Amniotic epithelial cell (primary cell): ENCODE measurements at regions not wholly inside any gene's neighbourhood (a gene's known extent, or its start where the extent isn't known, plus 50 kb on each side); places are given as distances from the start of the nearest gene placed in this dataset.
"Not testable (repeated sequence)": the region's sequence is repeated elsewhere in the genome, so short reads cannot be mapped to it uniquely, and the experiment has no call there.

ENCODE experiments used
- DNase-seq: peaks from one replicate; pipeline ENCODE4 v3.0.0-alpha.2; 2010; ENCODE audit warnings: low read depth

DNA sequence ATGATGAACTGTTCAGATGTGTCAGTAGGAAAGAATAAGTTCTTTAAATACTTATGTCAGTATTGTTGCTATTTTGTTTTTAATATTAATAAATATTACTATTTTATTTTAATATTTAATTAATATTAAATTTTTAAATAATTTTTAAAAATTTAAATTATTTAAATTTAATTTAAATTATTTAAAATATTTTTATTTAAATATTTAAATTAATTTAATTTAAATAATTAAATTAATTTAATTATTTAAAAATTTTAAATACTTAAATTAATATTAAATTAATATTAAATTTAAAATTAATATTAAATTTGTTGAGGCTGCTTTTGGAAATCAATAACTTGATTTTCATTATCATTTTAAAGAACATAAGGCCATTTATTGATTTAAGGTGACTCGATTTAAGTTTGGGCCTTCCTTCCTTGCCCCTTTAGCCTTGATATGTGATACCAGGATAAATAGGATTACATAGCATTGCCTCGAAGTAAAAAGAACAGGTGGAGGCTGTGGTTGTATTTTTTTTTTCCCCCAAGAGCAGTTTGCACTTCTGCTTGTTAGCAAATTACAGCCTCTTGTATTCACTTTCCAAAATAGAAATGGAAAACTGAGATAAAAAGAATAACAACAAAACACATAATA lies 915.2 kb downstream of the TTLL7 start:
- DNase-seq: no peak

GRCh38 chr1:83077411-83077810 lies 921.5 kb downstream of the TTLL7 start:
- DNase-seq: no peak

GRCh38 chr1:83075107-83075506 lies 923.8 kb downstream of the TTLL7 start:
- DNase-seq: no peak

DNA sequence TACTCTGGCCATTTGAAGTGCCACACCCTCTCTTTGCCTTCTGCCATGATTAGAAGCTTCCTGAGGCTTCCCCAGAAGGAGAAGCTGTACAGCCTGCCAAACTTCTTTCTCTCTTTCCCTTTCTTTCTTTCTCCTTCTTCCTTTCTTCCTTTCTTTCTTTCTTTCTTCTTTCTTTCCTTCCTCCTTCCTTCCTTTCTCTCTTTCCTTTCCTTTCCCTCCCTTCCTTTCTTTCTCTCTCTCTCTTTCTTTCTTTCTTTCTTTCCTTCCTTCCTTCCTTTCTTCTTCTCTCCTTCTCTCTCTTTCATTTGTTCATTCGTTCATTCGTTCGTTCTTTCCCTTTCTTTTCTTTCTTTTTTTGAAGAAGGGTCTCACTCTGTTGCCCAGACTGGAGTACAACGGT lies 931.0 kb downstream of the TTLL7 start:
- no peak for DNase-seq

DNA sequence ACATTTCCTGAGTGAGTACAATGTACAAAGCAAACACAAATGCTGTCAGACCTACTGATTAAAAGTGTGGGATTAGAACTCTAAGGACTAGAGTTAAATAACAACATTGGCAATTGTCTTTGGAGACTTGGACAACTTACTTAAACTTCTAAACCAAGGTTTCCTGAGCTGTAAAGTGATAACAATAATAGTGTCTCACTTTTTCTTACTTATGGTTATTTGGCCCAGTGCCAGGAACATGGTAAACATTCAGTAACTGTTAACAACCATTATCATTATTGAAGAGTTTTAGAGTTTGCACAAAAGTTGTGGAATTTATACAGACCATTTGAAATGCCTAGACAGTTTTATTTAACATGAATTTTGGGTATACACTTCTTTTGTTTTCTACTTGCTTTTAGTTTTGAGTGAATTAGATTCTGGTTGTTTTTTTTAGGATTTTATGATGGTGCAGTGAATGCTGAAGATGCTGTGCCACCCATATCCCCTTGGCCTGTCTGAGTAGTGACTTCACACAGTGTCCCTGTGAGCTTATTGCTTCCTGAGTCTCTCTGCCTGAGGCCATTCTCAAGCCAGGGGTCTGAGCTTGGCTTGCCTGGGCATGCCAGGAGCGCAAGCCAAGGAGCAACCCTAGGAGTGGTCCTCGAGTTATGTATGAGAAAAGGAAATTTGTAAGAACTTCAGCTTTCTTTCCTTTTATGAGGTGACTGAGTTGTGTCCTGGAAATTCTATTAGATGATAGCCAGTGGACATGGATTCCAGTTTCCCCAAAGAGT lies 932.8 kb downstream of the TTLL7 start:
- DNase-seq: no peak

DNA sequence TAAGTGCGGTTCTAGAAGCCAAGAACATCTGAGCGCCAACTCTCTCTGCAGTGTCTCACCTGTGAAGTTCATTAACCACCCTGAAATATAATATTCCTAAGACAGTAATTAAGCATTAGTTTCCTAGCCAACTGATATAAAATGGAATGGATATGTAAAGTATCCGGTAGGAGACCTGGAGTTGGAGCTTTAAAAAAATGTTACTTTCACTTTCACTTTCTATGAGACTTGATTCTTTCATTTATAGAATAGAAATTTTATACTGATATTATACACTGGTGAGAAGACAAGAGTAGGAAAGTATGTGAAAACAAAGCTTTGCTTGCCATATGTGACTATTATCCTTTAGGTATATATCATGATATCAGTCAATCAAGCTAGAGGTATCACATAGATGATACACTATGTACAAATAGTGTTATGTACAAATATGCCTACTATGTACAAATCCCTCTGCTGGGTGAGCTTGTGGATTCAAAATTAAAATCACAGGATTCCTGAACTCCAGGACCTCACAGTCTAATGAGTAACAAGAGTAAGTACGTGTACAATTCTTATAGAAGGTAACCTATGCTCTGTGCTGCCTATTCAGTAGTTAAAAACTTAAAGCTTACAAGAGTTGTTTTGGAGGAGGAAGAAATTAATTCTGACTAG lies 934.2 kb downstream of the TTLL7 start:
- no peak for DNase-seq

DNA sequence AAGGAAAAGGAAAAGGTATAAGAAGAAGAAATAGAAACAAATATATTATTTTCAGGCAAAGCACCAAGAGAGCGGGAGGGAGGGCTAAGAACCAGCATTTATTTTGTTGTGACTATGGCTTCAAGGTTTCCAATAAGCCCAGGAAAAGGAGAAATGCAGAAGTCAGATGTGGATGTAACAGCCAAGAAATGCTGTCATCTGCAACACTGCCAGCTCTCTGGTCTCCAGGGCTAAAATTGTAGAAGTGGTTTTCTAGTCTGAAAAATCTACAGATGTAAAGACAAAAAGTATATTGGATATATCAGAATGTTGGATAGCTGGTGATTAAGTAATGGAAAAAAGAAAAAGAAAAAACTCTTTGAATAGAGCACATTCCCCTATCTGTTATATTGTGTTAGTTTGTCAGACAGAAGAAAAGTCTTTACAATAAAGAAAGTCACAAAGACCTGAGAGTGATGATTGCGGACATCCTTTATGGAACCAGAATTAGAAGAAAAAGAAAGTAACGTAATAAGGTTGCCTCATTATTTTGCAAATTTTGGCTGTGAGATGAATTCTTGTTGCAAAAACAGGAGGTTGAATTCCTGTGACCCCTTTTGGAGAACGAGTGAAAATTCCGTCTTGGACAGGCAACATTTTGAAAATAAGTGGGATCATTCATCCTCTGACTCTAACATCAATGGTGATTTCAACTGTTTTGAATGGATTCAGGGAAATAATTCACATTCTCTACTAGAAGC lies 938.1 kb downstream of the TTLL7 start:
- DNase-seq: no peak

DNA sequence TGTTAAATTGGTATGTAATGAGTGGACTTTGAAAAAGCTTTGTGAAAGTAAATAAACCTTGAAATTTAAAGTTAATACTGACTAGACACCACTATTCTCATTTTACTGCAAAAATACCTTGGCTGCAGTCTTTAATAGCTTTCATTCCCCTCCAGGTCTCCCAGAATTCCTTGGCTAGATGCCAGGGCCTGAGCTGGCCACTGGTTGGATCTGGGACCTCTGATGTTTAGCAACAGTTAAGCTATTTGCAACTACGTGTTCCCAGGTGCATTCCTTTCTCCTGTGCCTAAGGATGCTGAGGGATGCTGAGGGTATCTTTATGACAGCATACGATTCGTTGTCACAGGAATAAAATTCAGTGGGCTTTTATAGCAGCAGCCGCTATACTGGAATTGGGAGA lies 938.7 kb downstream of the TTLL7 start:
- no peak for DNase-seq

DNA sequence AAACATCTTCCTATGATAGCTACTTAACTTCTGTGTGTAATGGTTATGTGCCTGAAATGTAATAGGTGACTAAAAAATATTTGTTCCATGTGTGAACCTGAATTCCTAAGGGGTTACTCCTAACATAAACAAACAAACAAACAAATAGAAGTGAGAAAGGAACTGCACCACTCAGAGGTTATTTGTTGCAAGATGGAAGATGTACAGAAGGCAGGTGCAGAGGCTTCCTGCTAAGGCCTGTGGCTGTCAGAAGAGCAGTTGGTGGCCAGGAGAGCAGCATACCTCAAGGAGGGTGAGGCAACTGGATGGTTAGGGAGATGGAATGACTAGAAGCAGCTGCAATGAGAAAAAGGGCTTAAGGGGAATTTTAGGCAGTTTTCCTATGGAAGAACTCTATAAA lies 940.6 kb downstream of the TTLL7 start:
- no peak for DNase-seq

DNA sequence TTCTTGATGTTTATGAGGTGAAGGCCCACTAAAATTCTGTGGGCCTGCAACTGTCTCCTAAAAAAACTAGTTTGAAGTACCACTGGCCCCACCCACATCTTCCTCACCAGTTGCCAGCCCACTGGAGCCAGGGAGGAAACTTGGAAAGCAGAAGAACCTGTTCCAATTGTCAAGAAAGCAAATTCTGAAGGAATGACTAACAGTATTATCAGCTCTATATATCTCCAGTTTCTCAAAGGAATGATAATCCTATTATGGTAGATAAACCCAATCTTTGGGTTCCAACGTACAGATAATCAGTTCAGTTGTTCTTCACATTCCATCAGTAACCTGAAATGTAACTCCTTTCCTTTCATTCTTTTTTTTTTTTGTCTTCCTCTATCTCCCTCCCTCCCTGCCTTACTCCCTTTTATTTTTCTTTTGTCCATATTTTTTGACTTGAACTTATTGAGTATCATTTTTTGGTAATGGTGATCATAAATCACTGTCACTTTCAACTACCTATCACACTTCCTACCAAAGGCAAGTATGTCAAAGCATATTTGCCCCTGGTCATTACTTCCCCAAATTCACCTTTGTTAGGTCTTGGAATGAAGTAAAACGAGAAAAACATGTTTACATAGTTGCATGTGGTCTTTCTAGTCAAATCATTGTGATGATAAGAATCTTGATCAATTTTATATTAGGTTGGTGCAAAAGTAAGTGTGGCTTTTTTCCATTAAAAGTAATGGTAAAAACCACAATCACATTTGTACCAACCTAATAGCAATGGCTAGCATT lies 943.4 kb downstream of the TTLL7 start:
- no peak for DNase-seq

DNA sequence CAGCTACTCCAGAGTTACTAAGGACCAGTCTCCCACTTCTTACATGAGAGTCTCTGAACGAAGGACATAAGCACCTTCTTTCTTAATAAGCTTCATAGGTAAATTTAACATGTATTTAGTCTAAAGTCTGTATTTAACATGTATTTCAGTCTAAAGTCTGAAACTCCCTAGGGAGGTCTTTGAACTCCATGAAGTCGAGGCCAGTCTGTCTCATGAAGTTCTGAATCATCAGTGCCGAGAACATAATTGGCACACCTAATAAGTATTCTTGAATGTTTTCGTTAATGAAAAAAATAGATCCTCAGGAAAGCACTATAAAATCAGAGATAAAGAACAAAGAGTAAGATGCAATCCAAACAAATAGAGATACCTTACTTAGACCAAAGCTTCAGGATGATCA lies 945.5 kb downstream of the TTLL7 start:
- no peak for DNase-seq

- no peak for DNase-seq
Measured at GRCh38 chr1:83052865-83053264, 946.1 kb downstream of the TTLL7 start.

GRCh38 chr1:83051053-83051452 lies 947.9 kb downstream of the TTLL7 start:
- not testable (repeated sequence) for DNase-seq

DNA sequence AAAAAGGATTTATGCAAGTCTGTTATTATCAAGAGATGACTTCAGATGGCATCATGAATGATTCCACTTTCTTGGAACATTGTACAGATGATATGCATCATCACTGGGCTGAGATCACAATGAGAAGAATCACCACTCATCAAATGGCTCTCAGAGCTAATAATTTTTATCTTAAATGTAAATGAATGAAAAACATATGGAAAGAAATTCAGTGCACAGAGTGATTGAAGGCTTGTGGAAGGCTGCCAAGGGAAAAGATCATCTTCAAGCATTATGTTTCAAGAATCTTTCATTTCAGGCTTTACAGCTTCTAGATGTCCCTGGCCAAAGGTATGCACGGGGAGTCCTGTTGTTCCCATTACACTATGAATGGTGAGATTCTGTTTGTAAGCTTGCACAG lies 955.7 kb downstream of the TTLL7 start:
- no peak for DNase-seq

GRCh38 chr1:83039091-83039490 lies 959.8 kb downstream of the TTLL7 start:
- not testable (repeated sequence) for DNase-seq

DNA sequence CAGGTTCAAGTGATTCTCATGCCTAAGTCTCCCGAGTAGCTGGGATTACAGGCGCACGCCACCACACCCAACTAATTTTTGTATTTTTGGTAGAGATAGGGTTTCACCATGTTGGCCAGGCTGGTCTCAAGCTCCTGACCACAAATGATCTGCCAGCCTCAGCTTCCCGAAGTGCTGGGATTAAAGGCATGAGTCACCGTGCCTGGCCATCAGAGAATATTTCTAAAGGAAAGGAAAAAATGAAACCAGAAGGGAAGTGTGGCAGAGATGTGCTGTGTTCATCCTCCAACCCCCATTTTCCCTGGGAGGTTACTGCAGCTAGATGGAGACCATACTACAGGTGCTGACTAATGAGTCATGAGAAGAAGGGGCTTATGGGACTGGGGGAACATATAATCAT lies 964.1 kb downstream of the TTLL7 start:
- DNase-seq: no peak

DNA sequence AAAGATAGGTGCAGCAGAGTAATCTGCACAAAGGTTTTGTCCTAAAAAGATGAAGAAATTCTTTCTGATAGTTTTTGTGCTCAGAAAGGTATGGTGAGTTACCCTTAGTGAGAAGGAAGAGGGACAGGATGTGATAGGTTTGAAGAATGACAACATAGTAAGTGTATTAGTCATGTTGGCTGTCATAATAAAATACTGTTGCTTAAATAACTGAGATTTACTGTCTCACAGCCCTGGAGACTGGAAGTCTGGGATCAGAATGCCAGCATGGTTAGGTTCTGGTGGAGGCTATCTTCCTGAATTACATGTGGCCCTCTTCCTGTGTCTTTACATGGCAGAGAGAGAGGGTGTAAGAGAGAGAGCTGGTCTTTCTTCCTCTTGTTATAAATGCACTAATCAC lies 965.2 kb downstream of the TTLL7 start:
- DNase-seq: no peak

DNA sequence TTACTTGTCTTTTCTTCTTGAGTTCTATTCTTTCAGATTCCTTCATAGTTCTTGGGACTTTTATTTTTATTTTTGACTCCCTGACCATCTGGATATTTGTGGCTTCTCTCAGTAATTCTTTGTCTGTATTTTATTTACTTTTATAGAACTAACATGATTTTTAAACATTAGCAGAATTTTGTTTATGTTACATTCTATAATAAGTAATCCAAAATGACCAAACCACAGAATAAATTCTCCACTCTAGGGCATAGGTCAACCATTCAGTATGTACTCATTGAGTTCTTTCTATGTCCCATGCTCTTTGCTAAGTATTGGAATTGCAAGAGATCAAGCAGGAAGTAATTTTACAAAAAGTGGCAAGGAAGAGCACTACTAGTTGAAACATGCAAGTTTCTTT lies 969.0 kb downstream of the TTLL7 start:
- DNase-seq: no peak

DNA sequence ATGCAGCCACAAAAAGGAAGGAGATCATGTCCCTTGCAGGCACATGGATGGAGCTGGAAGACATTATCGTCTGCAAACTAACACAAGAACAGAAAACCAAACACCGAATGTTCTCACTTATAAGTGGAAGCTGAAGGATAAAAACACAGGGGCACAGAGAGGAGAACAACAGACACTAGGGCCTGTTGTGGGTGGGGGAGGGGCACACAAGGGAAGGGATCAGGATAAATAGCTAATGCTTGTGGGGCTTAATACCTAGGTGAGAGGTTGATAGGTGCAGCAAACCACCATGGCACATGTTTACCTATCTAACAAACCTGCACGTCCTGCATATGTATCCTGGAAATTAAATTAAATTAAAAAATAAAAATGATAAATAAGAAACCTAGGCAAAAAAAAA lies 969.9 kb downstream of the TTLL7 start:
- DNase-seq: no peak

GRCh38 chr1:83028467-83028866 lies 970.5 kb downstream of the TTLL7 start:
- no peak for DNase-seq

DNA sequence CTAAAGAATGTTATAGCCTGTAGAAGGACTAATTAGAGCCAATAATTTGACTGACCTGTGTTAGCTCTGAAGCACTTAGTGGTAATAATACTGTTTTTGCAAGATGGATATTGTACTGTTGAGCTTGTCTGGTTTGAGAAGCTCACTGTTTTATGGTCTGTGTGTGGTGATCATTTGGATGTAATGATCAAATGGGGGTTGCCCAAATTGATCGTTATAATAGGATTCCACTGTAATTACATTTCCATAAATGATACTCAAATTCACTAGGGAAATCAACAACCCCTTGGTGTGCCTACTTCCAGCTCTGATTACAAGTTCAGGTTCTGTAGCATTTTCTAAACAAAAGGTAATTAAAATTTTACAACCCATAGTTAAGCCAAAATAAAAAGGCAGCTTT lies 971.4 kb downstream of the TTLL7 start:
- DNase-seq: no peak

- DNase-seq: no peak
Measured at GRCh38 chr1:83026745-83027144, 972.2 kb downstream of the TTLL7 start.
